HCT116 (cell line): ENCODE measurements at regions not wholly inside any gene's neighbourhood (a gene's known extent, or its start where the extent isn't known, plus 50 kb on each side); places are given as distances from the start of the nearest gene placed in this dataset.

ENCODE experiments used
- ATAC-seq: fragments of 200-7000 bp; cut with Tn5 transposase; 2 replicates; pipeline ENCODE4 v1.9.1; 2020; ENCODE audit warnings: mild to moderate bottlenecking, moderate library complexity
- BruUV-seq: library from RNA; stranded (reverse); fragments of 400-500 nt; replicated peaks from 2 replicates; lab custom pipeline; 2021; lab: Mats Ljungman, UMichigan
- CTCF ChIA-PET: fragments of 300-600 bp; sonication (Branson Sonifier 250); formaldehyde crosslinking; loops from one replicate; lab custom pipeline; 2021; ENCODE audit warnings: antibody characterized with exemption; lab: Charles Lee
- POLR2A ChIA-PET: fragments of 300-600, 350-600 bp; sonication (Branson Sonifier 250); formaldehyde crosslinking; loops from one replicate; lab custom pipeline; 2021; ENCODE audit warnings: antibody characterized with exemption; lab: Charles Lee
- RAD21 ChIA-PET, 2 experiments: fragments of 300-600 bp; sonication (Branson Sonifier 250); formaldehyde crosslinking; loops; one replicate each; lab custom pipeline; 2023; ENCODE audit warnings: low total read pairs in 2 of 2; ENCODE audit not compliant: uncharacterized antibody in 2 of 2, unreplicated experiment in 2 of 2, low non-redundant PET in 1 of 2; lab: Charles Lee
- DNase-seq: peaks from one replicate; pipeline ENCODE4 v3.0.0-alpha.2; 2010; ENCODE audit warnings: low read depth, low spot score
- H2AFZ ChIP-seq: fragments of 200-600 bp; shearing (Covaris generic), sonication (generic); 2 replicates; pipeline ENCODE4 v1.6.1; 2017; ENCODE audit warnings: low read depth, mixed run types, mixed read lengths, antibody characterized with exemption, low read length; ENCODE audit not compliant: poor library complexity, severe bottlenecking
- H3K27ac ChIP-seq: 2 replicates; pipeline ENCODE4 v1.5.1; 2012; ENCODE audit warnings: low read depth, low read length
- H3K27me3 ChIP-seq: fragments of 200-600 bp; sonication (generic); 2 replicates; pipeline ENCODE4 v1.6.1; 2016; ENCODE audit warnings: mixed run types, low read length, mixed read lengths; ENCODE audit not compliant: insufficient read depth
- H3K36me3 ChIP-seq, 2 experiments: fragments of 200-500 bp in 1 of 2; fragments of 200-600 bp in 1 of 2; sonication (Bioruptor generic) in 1 of 2; sonication (generic) in 1 of 2; 2 replicates each; pipeline versions ENCODE4 v1.5.1 to v1.6.1; 2014 to 2016; ENCODE audit warnings: low read length in 2 of 2, inconsistent platforms in 1 of 2, mixed read lengths in 1 of 2, mixed run types in 1 of 2; ENCODE audit not compliant: insufficient read depth in 2 of 2, control insufficient read depth in 1 of 2
- H3K4me1 ChIP-seq, 2 experiments: fragments of 200-600 bp in 1 of 2; sonication (generic) in 1 of 2; 2 replicates each; pipeline versions ENCODE4 v1.5.1 to v1.6.1; 2012 to 2017; ENCODE audit warnings: low read length in 2 of 2, inconsistent platforms in 1 of 2, mild to moderate bottlenecking in 1 of 2, mixed read lengths in 1 of 2, mixed run types in 1 of 2, moderate library complexity in 1 of 2; ENCODE audit not compliant: insufficient read depth in 2 of 2, control insufficient read depth in 1 of 2
- H3K4me2 ChIP-seq: fragments of 200-600 bp; sonication (generic); 2 replicates; pipeline ENCODE4 v1.6.1; 2017; ENCODE audit warnings: mixed run types, low read length, mixed read lengths
- H3K4me3 ChIP-seq, 2 experiments: fragments of 200-600 bp in 1 of 2; sonication (generic) in 1 of 2; replicated peaks in 1 of 2; 2 replicates each; pipeline ENCODE4 v1.5.1; 2011 to 2016; ENCODE audit warnings: low read length in 2 of 2, control low read depth in 1 of 2, low read depth in 1 of 2, mild to moderate bottlenecking in 1 of 2, mixed read lengths in 1 of 2, mixed run types in 1 of 2
- H3K79me2 ChIP-seq: fragments of 200-600 bp; sonication (generic); 2 replicates; pipeline ENCODE4 v1.6.1; 2017; ENCODE audit warnings: mild to moderate bottlenecking, mixed run types, low read length, moderate library complexity, mixed read lengths; ENCODE audit not compliant: insufficient read depth
- H3K9ac ChIP-seq: fragments of 200-600 bp; sonication (generic); 2 replicates; pipeline ENCODE4 v1.6.1; 2016; ENCODE audit warnings: low read length, mixed read lengths
- H3K9me2 ChIP-seq: fragments of 200-600 bp; sonication (generic), shearing (Covaris generic); 2 replicates; pipeline ENCODE4 v1.6.1; 2017; ENCODE audit warnings: mixed run types, mild to moderate bottlenecking, moderate library complexity; ENCODE audit not compliant: insufficient read depth
- H3K9me3 ChIP-seq, 2 experiments: fragments of 200-500 bp in 1 of 2; fragments of 200-600 bp in 1 of 2; sonication (Bioruptor generic) in 1 of 2; sonication (generic) in 1 of 2; 2 replicates each; pipeline ENCODE4 v1.6.1; 2014 to 2017; ENCODE audit warnings: low read length in 2 of 2, mixed read lengths in 2 of 2, inconsistent platforms in 1 of 2, low read depth in 1 of 2, mild to moderate bottlenecking in 1 of 2, mixed run types in 1 of 2, moderate library complexity in 1 of 2; ENCODE audit not compliant: control insufficient read depth in 1 of 2, insufficient read depth in 1 of 2
- H4K20me1 ChIP-seq: fragments of 200-600 bp; sonication (generic), shearing (Covaris generic); 2 replicates; pipeline ENCODE4 v1.6.1; 2017; ENCODE audit warnings: mixed run types, mild to moderate bottlenecking, moderate library complexity; ENCODE audit not compliant: insufficient read depth
- CBX3 ChIP-seq: IDR thresholded peaks from 2 replicates; pipeline ENCODE4 v1.6.1; 2012; ENCODE audit warnings: low read depth
- CEBPB ChIP-seq: IDR thresholded peaks from 2 replicates; pipeline ENCODE4 v1.6.1; 2012; ENCODE audit warnings: low read depth
- EGR1 ChIP-seq: IDR thresholded peaks from 2 replicates; pipeline ENCODE4 v1.6.1; 2012; ENCODE audit warnings: low read depth
- ELF1 ChIP-seq: IDR thresholded peaks from 2 replicates; pipeline ENCODE4 v1.6.1; 2012; ENCODE audit warnings: low read depth, borderline replicate concordance
- EZH2 ChIP-seq: fragments of 200-600 bp; sonication (generic); IDR thresholded peaks from 2 replicates; pipeline ENCODE4 v1.6.1; 2017; ENCODE audit warnings: antibody characterized with exemption, mixed run types
- EZH2phosphoT487 ChIP-seq: fragments of 200-600 bp; IDR thresholded peaks from 2 replicates; pipeline ENCODE4 v1.6.1; 2018; ENCODE audit warnings: antibody characterized with exemption, borderline replicate concordance
- FOSL1 ChIP-seq: IDR thresholded peaks from 2 replicates; pipeline ENCODE4 v1.6.1; 2012; ENCODE audit warnings: low read depth
- JUND ChIP-seq: IDR thresholded peaks from 2 replicates; pipeline ENCODE4 v1.6.1; 2012
- POLR2A ChIP-seq: IDR thresholded peaks from 2 replicates; pipeline ENCODE4 v1.7.0; 2011; ENCODE audit warnings: borderline replicate concordance; ENCODE audit not compliant: insufficient read depth, insufficient read length; ENCODE audit errors: extremely low read depth
- RAD21 ChIP-seq: IDR thresholded peaks from 2 replicates; pipeline ENCODE4 v1.6.1; 2012; ENCODE audit warnings: low read depth, mild to moderate bottlenecking
- SIN3A ChIP-seq: IDR thresholded peaks from 2 replicates; pipeline ENCODE4 v1.6.1; 2012; ENCODE audit warnings: low read depth
- SP1 ChIP-seq: IDR thresholded peaks from 2 replicates; pipeline ENCODE4 v1.6.1; 2012; ENCODE audit warnings: low read depth
- SRF ChIP-seq: IDR thresholded peaks from 2 replicates; pipeline ENCODE4 v1.6.1; 2012; ENCODE audit warnings: low read depth
- TCF7L2 ChIP-seq: IDR thresholded peaks from 2 replicates; pipeline ENCODE4 v1.7.0; 2011; ENCODE audit warnings: borderline replicate concordance, inconsistent platforms; ENCODE audit not compliant: insufficient read depth, insufficient read length; ENCODE audit errors: extremely low read depth
- YY1 ChIP-seq: IDR thresholded peaks from 2 replicates; pipeline ENCODE4 v1.6.1; 2011; ENCODE audit warnings: low read length, low read depth, moderate library complexity, mild to moderate bottlenecking; ENCODE audit not compliant: insufficient replicate concordance; ENCODE audit errors: extremely low read depth
- ZFX ChIP-seq: fragments of 450-650 bp; IDR thresholded peaks from 2 replicates; pipeline ENCODE4 v1.6.1; 2017
- ZNF274 ChIP-seq: fragments of 200-500 bp; sonication (Bioruptor generic); IDR thresholded peaks from 2 replicates; pipeline ENCODE4 v1.6.1; 2014; ENCODE audit warnings: mild to moderate bottlenecking, low read depth, low read length, inconsistent platforms
- intact Hi-C: fragments of 100-400 bp; cut with micrococcal nuclease; formaldehyde crosslinking; loops from 2 replicates; pipeline ENCODE4 v1.10.0; 2022
- TF ChIP-seq, protein P1 (sequence below): IDR thresholded peaks from 2 replicates; pipeline ENCODE4 v1.6.1; 2012
- TF ChIP-seq, protein P2 (sequence below): IDR thresholded peaks from 2 replicates; pipeline ENCODE4 v1.6.1; 2012; ENCODE audit warnings: low read depth
- TF ChIP-seq, protein P3 (sequence below), 3 experiments: fragments of 200-600 bp in 1 of 3; sonication (generic) in 1 of 3; IDR thresholded peaks in 2 of 3; conservative IDR thresholded peaks in 1 of 3; 2 replicates each; pipeline ENCODE4 v1.5.1; 2012 to 2017; ENCODE audit warnings: low read depth in 2 of 3, low read length in 2 of 3, antibody characterized with exemption in 1 of 3, borderline replicate concordance in 1 of 3, control low read depth in 1 of 3, mild to moderate bottlenecking in 1 of 3, mixed read lengths in 1 of 3, mixed run types in 1 of 3, moderate library complexity in 1 of 3; ENCODE audit not compliant: insufficient read depth in 1 of 3

DNA sequence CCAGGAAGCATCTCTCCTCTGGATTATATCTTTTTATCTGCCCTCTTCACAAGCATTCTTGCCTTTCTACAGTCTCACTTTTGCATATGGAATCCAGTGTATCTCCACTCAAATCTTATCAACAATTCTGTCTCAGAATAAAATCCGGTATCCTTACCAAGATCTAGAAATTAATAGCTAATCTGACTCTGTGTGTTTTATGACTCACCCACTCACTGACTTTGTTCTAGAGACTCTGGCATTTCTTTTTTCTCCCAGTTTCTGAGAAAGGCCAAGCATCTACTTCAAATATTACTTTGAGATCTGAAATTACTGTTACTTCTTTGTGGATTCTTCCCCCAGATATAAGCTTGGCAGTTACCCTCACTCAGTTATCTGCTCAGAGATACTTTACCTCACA lies 913.5 kb upstream of the ATXN8OS start:
- no peaks in the 10 kb centered on the region for H3K9me3 ChIP-seq
- no peaks in the 10 kb centered on the region for H4K20me1 ChIP-seq
- ATAC-seq (no peak), DNase-seq (no peak)
- no peaks in the 10 kb centered on the region for H3K36me3 ChIP-seq
- RAD21 ChIA-PET = no interaction called here
- POLR2A ChIA-PET = no interaction called here
- H3K9ac ChIP-seq = no peak overlapping the region
- H3K4me1 ChIP-seq = no peaks in the 10 kb centered on the region
- H3K27me3 ChIP-seq = no peaks in the 10 kb centered on the region
- no peak overlapping the region for H3K27ac ChIP-seq
- intact Hi-C loops = no loop called here
- H2AFZ ChIP-seq = no peak overlapping the region
- H3K79me2 ChIP-seq = no peaks in the 10 kb centered on the region
- no peaks in the 10 kb centered on the region for H3K9me2 ChIP-seq
- H3K4me3 ChIP-seq = no peak overlapping the region
- no TSS peak for BruUV-seq
- CTCF ChIA-PET = no interaction called here
- no peak for TF ChIP-seq EGR1
- TF ChIP-seq, protein P1, sequence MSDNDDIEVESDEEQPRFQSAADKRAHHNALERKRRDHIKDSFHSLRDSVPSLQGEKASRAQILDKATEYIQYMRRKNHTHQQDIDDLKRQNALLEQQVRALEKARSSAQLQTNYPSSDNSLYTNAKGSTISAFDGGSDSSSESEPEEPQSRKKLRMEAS = no peak
- no peak for TF ChIP-seq ZFX
- TF ChIP-seq ELF1 = no peak
- TF ChIP-seq TCF7L2 = no peak
- TF ChIP-seq, protein P2, sequence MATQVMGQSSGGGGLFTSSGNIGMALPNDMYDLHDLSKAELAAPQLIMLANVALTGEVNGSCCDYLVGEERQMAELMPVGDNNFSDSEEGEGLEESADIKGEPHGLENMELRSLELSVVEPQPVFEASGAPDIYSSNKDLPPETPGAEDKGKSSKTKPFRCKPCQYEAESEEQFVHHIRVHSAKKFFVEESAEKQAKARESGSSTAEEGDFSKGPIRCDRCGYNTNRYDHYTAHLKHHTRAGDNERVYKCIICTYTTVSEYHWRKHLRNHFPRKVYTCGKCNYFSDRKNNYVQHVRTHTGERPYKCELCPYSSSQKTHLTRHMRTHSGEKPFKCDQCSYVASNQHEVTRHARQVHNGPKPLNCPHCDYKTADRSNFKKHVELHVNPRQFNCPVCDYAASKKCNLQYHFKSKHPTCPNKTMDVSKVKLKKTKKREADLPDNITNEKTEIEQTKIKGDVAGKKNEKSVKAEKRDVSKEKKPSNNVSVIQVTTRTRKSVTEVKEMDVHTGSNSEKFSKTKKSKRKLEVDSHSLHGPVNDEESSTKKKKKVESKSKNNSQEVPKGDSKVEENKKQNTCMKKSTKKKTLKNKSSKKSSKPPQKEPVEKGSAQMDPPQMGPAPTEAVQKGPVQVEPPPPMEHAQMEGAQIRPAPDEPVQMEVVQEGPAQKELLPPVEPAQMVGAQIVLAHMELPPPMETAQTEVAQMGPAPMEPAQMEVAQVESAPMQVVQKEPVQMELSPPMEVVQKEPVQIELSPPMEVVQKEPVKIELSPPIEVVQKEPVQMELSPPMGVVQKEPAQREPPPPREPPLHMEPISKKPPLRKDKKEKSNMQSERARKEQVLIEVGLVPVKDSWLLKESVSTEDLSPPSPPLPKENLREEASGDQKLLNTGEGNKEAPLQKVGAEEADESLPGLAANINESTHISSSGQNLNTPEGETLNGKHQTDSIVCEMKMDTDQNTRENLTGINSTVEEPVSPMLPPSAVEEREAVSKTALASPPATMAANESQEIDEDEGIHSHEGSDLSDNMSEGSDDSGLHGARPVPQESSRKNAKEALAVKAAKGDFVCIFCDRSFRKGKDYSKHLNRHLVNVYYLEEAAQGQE = no peak
- no peak for TF ChIP-seq CEBPB
- TF ChIP-seq FOSL1 = no peak
- TF ChIP-seq, protein P3, sequence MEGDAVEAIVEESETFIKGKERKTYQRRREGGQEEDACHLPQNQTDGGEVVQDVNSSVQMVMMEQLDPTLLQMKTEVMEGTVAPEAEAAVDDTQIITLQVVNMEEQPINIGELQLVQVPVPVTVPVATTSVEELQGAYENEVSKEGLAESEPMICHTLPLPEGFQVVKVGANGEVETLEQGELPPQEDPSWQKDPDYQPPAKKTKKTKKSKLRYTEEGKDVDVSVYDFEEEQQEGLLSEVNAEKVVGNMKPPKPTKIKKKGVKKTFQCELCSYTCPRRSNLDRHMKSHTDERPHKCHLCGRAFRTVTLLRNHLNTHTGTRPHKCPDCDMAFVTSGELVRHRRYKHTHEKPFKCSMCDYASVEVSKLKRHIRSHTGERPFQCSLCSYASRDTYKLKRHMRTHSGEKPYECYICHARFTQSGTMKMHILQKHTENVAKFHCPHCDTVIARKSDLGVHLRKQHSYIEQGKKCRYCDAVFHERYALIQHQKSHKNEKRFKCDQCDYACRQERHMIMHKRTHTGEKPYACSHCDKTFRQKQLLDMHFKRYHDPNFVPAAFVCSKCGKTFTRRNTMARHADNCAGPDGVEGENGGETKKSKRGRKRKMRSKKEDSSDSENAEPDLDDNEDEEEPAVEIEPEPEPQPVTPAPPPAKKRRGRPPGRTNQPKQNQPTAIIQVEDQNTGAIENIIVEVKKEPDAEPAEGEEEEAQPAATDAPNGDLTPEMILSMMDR (IDR thresholded peaks at IDR 0.05 in 2 of 3, conservative IDR thresholded peaks at IDR 0.05 in 1 of 3; ENCODE audit: borderline replicate concordance in 1 of 3, insufficient read depth in 1 of 3, low read depth in 2 of 3, low read length in 2 of 3) = no peak
- TF ChIP-seq CBX3 = no peak
- TF ChIP-seq EZH2 = no peak
- no peak for TF ChIP-seq EZH2phosphoT487
- TF ChIP-seq SRF = no peak
- TF ChIP-seq JUND = no peak
- TF ChIP-seq SIN3A = no peak
- TF ChIP-seq YY1 = no peak
- no peak for TF ChIP-seq POLR2A
- TF ChIP-seq RAD21 = no peak
- no peak for TF ChIP-seq ZNF274
- no peak for TF ChIP-seq SP1
- TF ChIP-seq, all 23 proteins: peak for 0
- H3K4me2 ChIP-seq = no peak overlapping the region
